Hepatocyte (in vitro differentiated cells): ENCODE measurements at regions not wholly inside any gene's neighbourhood (a gene's known extent, or its start where the extent isn't known, plus 50 kb on each side); places are given as distances from the start of the nearest gene placed in this dataset.

Experiments
- CTCF ChIP-seq: fragments of 200-600 bp; sonication (generic); IDR thresholded peaks from 2 replicates; pipeline ENCODE4 v1.5.1; 2016; ENCODE audit warnings: antibody characterized with exemption, mild to moderate bottlenecking; ENCODE audit not compliant: poor library complexity
- EZH2 ChIP-seq: fragments of 200-600 bp; sonication (generic); IDR thresholded peaks from 2 replicates; pipeline ENCODE4 v1.6.1; 2016; ENCODE audit warnings: antibody characterized with exemption, mild to moderate bottlenecking, borderline replicate concordance

GRCh38 chr13:111947026-111947810 is 119.7 kb upstream of the SOX1 start:
- TF ChIP-seq CTCF: no peak
- TF ChIP-seq EZH2: no peak
